Jurkat, Clone E6-1 (cell line): ENCODE measurements at regions not wholly inside any gene's neighbourhood (a gene's known extent, or its start where the extent isn't known, plus 50 kb on each side); places are given as distances from the start of the nearest gene placed in this dataset.
"Not testable (repeated sequence)": the region's sequence is repeated elsewhere in the genome, so short reads cannot be mapped to it uniquely, and the experiment has no call there.

ENCODE experiments used
- DNase-seq: peaks from one replicate; pipeline ENCODE4 v3.0.0-alpha.2; 2011; ENCODE audit warnings: low read depth, low spot score
- H3K4me3 ChIP-seq: 2 replicates; pipeline ENCODE4 v1.5.1; 2011; ENCODE audit warnings: mild to moderate bottlenecking, low read length, control low read depth, moderate library complexity

DNA sequence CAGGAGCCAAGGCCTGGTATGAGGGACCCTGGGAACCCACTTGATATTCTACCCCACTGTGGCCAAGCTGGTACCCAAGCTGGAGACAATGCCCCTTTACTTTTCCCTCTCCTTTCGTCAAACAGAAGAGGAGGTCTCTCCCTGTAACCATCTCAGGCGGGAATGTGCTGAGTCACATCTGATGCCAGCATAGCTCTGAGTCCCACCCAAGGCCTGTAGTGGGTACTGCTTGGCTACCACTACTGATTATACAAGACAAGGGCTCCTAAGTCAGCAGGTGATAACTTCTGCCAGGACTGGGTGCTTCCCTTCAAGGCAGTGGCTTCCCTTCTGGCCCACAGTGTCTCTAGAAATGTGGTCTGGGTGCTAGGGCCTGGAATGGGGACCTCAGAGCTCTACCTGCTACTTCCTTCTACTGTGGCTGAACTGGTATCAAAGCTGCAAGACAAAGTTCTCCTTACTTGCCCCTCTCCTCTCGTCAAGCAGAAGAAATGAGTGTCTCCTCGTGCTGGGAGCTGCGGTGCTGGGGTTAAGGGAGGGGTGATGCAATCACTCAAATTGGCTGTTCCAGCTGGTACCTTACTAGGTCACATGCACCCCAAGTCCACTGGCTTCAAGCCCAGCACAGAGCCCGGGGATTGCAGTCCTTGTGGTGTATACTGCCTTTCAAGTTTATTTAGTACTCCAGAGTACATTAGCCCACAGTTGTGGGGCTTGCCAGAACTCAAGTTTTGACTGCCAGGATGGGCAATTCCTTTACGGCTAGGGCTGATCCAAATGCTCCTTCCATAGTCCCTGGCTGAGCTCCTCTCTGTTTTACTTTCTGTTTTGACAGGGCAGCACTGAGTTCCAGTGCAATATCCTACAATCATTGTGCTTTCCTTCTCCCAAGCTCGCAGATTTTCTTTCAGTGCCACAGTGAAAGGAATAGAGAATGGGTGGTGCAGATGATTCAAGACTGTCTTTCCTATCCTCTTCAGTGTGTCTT is 419.7 kb upstream of the CNTN5 start:
- no peak for DNase-seq
- no peak overlapping the region for H3K4me3 ChIP-seq

DNA sequence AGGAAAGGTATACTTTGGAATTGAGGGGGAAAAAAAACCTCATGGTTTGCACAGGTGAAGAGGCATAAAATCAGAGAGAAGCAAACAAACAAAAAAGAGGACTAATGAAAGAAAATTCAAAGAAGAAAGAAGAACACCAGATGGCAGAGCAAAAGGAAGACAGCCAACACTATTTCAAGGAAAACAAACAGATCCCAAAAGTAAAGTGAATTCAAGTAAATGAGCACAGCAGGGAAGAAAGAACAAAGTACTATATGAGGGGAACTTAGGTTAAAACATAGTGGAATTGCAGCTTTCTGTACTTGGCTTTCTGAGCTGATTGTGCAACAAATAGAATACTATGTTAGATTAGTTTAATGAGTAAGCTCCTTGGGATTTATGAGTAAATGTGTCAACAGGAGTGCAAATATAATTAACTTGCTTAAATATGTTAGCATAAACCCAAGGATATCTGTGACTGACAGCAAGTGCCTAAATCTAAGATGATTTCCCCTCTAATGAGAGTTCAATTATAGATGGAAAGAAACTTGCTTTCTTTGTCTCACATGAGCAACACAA is 404.6 kb upstream of the CNTN5 start:
- DNase-seq = no peak
- H3K4me3 ChIP-seq = no peak overlapping the region

DNA sequence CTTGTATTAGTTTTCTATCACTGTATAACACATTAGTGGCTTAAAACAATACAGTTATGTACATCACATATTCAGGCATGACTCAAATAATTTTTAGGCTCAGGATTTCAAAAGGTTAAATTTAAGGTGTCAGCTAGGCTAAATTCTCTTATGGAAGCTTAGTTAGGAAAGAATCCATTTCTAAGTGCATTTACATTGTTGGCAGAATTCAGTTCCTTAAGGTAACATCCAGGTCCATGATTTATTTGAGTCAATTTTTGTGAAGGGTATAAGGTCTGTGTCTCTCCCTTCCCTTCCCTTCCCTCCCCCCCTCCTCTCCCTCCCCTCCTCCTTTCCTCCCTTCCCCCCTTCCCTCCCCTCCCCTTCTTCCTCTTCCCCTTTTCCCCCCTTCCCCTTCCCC is 399.0 kb upstream of the CNTN5 start:
- DNase-seq = no peak
- H3K4me3 ChIP-seq = no peak overlapping the region

DNA sequence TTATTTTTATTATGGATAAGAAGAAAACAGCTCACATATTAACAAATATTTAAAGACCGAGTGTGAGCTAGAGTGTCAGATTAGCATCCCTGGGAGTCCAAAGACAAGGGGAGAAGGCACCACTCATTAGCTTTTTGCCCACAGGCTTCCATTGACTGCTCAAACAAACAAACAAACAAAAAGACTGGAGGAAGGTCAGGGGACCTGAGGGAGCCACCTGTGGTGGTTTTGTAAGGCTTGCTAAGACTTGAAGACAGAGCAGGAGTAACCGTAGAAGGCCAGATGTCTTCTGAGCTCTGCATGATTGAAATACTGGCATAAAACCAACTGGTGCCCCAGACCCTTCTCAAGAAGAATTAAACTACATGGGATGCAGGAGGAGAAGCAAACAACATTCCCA is 395.2 kb upstream of the CNTN5 start:
- no peak overlapping the region for H3K4me3 ChIP-seq
- no peak for DNase-seq

DNA sequence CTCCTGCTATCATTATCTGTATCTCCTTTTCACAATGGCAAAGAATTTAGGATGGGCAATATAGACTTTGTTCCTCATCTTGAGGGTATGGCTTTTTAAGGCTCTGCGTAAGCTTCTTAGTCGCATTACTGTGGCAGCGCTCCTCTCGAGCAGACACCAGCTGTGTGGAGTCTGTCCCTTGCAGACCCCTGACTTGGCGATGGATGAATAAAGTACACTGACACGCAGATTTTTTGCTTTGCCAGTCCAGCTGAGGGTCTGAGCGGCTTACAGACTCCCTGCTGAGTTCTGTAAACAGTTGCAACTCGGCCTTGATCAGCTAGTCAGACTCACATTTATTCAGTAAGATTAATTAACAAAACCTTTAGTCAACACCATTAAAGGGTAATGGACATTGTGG is 390.0 kb upstream of the CNTN5 start:
- no peak overlapping the region for H3K4me3 ChIP-seq
- no peak for DNase-seq

DNA sequence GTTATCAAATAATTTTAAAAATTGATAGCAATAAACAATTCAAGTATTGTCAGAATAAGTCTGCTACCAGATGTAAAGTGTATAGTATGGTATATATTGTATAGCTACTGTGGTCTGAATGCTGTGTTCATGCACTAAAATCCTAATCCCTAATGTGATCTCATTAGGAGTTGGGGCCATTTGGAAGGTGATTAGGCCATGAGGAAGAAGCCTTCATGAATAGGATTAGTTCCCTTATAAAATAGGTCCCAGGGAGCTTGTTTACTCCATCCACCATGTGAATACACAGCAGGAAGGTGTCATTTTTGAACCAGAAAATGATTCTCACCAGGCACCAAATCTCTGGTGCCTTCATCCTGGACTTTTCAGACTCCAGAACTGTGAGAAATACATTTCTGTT is 363.0 kb upstream of the CNTN5 start:
- DNase-seq = no peak
- H3K4me3 ChIP-seq = no peak overlapping the region

DNA sequence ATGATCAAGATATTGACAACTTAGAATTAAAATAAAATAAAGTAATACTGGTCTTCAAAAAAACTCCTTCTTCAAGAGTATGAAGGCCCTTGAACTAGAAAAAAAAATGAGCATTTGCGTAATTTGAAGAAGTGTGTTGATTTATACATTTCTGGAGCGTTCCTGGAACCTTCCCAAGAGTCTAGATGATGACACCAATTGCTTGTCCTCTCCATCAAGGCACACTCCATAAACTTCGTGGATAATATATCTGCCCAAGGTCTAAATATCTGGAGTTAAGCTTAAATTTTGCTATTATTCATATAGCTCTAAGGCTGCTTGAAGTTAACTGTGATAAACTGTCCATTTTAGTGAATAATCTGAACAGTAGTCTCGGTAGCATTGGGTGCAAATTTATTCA is 361.3 kb upstream of the CNTN5 start:
- H3K4me3 ChIP-seq = no peak overlapping the region
- no peak for DNase-seq

DNA sequence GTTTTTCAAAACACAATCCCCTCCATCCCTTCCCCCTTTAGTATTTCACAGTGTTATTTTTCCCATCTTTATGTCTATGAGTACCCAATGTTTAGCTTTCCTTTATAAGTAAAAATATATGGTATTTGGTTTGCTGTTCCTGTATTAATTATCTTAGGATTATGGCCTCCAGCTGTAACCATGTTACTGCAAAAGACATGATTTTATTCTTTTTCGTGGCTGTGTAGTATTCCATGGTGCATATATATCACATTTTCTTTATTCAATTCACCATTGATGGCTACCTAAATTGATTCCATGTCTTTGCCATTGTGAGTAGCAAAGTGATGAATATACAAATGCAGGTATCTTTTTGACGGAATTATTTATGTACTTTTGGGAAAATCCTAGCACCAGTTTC is 346.4 kb upstream of the CNTN5 start:
- DNase-seq = no peak
- H3K4me3 ChIP-seq = no peak overlapping the region

DNA sequence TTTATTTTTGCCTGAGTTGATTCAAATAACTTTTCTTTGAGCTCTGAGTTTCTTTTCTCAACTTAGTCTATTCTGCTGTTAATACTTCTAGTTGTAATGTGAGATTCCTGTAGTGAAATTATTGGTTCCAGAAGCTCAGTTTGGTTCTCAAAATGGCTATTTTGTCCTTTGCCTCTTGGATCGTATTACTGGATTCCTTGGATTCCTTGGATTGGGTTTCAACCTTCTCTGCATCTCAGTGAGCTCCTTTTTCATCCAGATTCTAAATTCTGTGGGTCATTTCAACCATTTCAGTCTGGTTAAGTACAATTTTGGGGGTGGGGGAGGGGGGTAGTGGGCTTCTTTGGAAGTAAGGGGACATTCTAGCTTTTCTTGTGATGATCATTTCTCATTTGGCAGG is 341.1 kb upstream of the CNTN5 start:
- no peak for DNase-seq
- no peak overlapping the region for H3K4me3 ChIP-seq

DNA sequence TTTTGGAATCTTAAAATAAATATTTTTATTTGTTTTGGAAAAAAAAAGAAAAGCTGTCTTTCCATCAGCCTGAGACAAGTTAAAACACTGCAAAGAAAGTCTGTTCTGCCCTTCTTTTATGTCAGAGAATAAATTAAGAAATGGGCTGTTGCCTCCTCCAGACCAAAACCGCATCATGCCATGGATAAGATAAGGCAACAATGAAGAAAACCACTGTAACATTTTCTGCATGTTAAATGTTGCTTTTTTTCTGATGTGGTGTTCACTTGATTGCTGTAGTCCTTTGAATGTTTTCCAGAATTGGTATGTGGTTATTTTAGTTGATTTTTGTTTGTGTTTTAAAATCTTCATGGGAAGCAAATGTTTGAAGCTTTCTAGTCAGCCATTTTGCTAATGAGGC is 319.2 kb upstream of the CNTN5 start:
- no peak overlapping the region for H3K4me3 ChIP-seq
- DNase-seq = peak; percentile 38

DNA sequence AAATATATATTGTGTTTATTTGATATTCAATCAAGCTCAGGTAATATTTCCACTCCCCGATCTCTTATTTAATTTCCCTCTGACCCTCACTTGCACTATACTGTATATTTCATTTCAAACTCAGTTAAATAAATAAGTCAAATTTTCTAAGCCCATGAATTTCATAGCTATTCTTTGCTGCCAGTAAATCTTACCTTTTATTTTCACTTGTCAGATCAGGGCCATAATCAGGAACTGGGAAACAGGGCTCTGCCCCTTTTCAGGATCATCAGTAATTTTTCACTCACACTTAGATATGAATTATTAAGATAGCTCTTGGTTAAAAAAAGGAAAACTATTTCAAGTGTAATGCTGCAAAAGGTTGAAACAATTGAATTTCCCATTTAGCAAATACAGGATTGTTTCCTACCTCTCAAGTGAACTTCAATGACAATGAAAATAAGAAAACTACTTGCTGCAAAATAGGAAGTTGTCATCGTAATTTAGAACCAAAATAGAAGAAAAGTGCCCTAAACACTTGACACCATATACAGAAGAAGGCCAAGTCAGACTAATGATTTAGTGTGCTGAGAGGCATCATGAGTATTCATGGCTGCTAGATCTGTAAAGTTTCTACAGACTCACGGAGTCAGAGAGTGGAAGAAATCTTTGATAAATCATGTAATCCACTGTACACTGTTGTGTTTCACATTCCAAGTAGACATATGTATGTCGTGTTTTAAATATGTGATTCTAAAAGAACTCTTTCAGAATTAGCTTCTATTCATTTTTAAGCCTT is 316.8 kb upstream of the CNTN5 start:
- no peak overlapping the region for H3K4me3 ChIP-seq
- DNase-seq = no peak

DNA sequence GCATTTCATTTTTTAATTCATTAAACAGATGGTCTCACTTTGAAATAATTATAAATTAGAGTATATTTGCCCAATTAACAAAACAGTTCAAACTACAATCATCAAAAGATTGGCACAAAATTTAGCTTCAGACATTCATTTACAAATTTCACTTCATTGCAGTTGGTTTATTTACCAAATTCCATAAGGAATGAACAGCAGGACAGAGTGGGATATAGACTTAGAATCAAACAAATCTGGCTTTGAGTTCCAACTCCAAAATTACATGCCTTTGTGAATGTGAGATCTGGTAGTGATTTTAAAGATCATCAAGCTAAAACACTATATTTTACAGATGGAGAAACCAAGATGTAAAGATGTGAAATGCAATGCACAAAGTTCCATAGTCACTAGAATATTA is 310.7 kb upstream of the CNTN5 start:
- no peak for DNase-seq
- H3K4me3 ChIP-seq = no peak overlapping the region

DNA sequence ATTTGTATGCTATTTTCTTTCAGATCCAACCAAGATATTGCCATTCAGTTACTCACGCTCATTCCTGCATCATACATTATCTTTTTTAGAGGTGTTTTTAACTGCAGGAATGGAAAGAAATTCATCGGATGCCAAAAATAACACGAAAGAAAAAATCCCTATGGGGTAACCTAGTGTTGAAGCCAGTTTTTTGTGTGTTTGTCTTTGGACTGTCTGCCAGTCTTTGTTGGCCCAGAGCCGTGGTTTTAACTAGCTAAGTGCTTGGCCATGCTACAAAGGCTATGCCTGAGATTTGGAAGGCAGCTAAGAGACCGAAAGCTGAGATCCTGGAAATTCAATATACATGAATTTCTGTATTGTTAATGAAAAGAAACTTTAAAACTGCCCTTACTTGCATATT is 309.8 kb upstream of the CNTN5 start:
- no peak for DNase-seq
- no peak overlapping the region for H3K4me3 ChIP-seq

DNA sequence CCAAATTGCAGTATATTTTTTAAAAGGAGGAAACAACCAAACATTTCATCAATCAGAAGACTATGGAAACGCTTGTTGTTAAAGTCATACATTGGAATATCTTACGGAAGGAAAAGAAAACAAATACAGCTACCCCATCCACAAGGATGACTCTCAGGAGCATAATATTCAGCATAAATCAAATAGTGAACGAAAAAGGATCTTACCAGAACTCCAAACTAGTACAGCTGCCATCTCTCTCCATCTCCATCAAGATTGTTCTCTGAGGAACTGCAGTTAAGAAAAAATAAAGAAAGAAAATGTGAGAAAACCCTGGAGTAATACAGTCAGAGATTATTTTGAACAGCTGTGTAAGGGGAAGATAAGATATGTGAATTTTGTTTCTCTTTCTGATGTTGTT is 299.8 kb upstream of the CNTN5 start:
- no peak for DNase-seq
- H3K4me3 ChIP-seq = no peak overlapping the region

DNA sequence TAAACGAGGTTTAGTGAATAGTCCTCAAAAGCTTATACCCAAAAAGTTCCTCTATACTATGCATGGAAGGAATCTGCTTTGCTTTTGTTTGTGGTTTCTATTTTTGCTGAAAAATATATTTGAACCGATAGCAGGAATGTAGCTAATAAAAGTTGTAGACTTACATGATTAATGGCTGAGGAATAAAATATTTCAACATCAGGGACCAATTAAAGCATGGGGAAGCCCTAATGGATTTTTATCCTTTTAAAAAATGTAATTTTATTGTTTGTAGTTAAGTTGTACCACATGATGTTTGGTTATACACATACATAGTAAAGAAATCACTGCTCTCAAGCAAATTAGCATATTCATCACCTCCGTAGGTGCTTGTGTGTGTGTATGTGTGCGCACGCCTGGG is 295.3 kb upstream of the CNTN5 start:
- no peak overlapping the region for H3K4me3 ChIP-seq
- DNase-seq = no peak

DNA sequence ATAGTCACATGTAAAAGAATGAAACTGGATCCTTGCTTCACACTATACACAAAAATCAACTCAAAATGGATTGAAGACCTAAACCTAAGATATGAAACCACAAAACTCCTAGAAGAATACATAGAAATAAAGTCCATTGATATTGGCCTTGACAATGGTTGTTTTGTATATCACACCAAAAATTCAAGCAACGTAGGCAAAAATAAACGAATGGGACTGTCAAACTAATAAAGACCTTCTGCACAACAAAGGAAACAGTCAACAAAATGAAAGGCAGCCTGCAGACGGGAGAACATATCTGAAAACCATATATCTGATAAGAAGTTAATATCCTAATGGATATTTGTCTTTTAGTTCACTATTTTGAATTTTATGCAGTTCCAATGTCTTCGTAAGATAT is 292.3 kb upstream of the CNTN5 start:
- no peak overlapping the region for H3K4me3 ChIP-seq
- DNase-seq = no peak

DNA sequence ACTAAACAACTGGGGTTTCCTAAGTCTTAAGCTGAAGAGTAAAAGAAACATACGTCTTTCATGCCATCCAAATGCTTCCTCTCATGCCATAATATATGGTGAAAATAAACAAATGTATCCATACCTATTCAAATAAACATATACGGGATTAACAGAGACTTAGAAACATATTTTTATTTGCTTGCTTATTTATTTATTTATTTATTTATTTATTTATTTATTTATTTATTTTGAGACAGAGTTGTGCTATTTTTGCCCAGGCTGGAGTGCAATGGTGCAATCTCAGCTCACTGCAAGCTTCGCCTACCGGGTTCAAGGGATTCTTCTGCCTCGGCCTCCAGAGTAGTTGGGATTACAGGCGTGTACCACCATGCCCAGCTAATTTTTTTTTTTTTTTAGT is 291.6 kb upstream of the CNTN5 start:
- no peak overlapping the region for H3K4me3 ChIP-seq
- DNase-seq = no peak

DNA sequence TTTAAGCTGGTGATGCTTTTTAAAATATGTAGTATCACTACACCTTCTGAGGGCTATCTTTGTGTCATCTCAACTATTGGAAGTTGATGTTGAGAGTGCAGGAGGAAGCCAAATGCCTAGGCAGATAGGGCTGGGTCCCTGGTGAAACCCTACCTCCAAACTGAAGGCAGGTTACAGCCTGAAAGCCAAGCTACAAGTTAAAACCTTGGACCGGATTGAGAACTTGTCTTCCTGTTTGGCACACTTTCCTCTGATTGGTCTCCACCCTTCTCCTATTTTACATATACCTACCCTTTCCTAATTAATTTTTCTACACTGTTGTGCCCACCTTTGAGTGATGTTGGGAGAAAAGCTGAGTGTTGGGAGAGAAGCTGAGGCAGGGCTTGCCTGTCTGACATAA is 287.8 kb upstream of the CNTN5 start:
- DNase-seq = no peak
- H3K4me3 ChIP-seq = no peak overlapping the region

DNA sequence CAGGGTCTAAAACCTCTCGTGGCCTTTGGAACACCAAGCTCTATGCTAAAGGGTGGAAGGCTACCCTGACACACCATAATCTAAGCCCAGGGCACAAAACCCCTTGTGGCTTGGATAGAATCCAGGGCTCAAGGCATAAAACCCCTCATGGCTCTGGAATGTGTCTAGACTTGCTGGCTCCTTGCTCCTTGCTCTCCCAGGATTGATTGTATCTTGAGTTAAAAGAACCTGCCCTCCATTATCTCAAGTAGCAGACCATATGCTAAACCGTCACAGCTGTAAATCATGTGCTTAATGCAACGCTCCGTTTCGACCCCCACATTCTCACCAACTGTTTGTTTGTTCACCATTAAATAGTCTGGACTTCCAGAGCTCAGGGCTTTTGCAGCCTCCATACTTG is 287.4 kb upstream of the CNTN5 start:
- DNase-seq = not testable (repeated sequence)

DNA sequence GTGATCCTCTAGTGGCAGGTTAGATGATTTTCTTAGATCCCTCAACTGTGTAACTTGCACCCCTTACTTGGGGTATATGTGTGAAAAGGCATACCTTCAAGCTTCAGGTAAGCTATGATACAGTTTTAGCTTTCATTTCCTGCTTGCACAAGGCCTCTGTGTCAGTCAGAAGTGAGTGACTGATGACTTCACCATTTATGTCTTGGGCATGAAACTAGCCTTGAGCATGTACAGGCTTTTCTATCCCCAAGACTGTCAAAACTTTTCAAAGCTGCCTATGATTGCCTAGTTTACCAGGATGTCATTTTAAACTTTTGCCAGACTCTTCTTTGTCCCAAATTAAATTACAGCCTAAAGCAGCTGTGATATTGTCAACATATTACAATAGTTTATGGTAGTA is 286.1 kb upstream of the CNTN5 start:
- no peak overlapping the region for H3K4me3 ChIP-seq
- DNase-seq = no peak

More for the DNA sequence above, 287.4 kb upstream of the CNTN5 start:
- H3K4me3 ChIP-seq = not testable (repeated sequence)
